ENCODE measurements at regions not wholly inside any gene's neighbourhood (a gene's known extent, or its start where the extent isn't known, plus 50 kb on each side); places are given as distances from the start of the nearest gene placed in this dataset.

DNA sequence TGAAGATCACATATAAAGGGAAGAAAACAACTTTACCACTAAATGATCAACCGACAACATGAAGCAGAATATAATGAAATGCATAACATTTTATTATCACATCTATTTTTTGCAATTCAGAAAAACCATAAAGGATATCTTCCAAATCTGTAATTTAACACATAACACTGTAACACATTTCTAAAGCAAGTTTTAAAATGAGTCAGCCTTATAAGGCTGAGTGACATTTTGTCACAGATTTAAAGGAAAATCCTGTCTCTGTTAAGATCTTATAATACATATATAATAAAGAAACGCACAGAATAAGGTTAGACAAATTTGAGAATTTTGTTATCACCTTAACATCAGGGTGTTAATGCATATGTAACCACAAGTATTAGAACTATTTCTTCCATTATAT lies 198.4 kb upstream of the RASA1 start:
- DNase-seq, result no peak

DNA sequence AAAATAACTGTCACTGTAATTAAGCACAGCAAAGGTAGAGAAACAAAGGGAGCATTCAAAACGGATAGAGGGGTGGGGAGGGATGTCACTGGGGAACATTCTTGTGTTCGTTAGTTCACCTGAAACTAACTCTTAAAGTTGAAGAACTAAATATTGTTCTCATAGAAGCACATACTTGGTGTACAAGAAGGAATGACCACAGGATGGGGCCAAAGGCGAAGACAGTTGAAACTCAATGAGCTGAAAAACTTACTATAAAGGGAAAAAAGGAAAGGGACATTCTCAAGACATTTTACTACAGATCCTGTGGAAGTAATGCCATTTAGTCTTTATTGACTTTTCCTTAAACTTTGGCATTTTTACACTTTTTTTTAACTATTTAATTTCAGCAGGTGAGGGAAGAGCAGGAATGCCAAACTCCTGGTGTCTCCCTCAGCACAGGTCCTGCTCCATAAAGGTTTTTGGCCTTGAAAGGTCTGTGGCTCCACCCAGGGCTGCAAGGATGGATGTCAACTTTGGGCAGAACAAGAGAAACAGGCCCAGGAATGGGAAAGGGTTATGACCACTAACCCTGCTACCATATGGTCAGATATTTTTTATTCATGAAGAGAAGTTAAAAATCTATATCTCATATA lies 197.6 kb upstream of the RASA1 start:
- DNase-seq, result peak; percentile 34

DNA sequence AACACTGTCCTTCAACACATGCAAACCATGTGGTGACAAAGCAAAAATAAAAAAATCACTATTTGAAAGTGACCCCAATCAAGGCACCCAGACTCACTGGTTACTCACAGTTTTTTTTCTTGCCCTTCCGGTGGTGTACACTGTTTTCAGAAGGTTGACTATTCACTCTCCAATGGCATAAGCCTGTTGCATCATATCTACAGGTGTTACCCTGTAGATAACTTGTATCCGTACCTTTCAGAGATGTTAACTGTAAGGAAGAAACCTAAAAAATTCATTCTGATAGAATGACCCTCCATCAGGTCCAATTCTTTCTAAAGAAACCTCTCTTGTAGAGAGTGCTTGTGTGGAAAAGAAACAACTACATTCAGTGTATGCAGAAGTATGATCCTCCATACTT lies 193.6 kb upstream of the RASA1 start:
- DNase-seq, result no peak

DNA sequence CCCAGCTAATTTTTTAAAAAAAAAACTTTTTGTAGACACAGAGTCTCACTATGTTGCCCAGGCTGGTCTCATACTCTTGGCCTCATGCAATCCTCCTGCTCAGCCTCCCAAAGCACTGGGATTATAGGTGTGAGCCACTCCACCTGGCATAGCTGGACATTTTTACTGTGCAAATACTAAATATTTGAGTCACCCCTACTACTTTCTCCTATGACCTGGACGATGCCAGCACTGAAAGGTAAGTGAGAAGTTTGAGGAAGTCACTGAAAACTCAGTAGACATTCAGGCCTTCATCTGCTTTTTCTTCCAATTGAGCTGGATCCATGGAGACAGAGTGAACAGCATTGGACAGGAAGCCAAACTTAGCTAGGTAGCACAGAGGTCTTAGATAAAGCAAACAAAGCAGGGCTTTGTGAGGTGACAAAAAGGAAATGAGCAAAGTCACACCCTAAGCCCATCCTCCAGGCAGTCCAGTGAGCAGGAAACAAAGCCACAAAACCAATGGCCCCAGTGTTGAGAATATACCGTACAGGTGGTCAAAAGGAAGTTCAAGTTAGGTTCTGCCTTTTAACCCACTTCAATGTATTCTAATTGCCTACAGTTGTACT lies 192.6 kb upstream of the RASA1 start:
- DNase-seq, result peak; percentile 22

DNA sequence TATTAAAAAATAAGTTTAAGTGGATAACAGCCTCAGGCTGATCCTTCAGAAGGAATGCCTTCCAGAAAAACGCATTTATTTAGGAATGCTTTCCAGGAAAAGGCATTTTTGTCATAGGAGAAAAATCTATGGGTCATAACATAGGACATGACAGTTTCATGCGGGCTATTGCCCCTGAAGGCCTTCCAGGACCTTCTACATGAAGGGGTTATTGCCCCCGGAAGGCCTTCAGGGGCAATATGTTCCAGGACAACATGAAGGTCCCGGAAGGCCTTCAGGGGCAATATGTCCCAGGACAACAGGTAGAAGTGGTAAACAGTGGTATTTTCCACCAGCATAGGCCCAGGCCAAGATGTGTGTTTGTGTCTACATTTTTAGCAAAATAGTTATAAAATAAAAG lies 191.3 kb upstream of the RASA1 start:
- no peak for DNase-seq

DNA sequence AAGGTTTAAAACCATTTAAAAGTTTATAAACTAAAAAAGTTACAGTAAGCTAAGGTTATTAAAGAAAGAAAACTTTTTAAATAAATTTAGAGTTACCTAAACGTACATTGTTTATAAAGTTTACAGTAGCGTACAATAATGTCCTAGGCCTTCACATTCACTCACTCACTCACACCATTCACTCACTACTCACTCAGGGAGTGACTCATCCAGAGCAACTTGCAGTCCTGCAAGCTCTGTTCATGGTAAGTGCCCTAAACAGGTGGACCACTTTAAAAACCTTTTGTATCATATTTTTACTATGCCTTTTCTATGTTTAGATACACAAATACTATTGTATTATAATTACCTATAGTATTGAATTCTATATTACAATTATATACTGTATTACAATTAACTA lies 190.8 kb upstream of the RASA1 start:
- no peak for DNase-seq

DNA sequence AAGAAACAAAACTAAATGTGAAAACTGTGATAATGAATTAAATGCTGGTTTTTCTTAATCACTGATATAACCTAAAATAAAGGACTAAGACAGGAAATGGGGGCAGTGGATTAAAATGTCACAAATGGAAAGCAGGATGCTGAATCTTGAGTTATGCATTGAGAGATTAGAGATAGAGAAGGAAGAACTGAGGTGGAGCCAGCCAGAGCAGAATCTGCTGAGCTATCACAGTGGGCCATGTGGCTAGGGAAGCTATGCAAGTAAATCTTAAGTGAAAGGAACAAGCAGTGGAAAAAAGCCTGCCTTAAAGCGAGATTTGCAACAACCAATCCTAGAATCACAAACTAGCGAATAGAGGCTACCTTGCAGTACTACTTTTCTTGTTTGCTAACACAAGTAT lies 188.5 kb upstream of the RASA1 start:
- no peak for DNase-seq

DNA sequence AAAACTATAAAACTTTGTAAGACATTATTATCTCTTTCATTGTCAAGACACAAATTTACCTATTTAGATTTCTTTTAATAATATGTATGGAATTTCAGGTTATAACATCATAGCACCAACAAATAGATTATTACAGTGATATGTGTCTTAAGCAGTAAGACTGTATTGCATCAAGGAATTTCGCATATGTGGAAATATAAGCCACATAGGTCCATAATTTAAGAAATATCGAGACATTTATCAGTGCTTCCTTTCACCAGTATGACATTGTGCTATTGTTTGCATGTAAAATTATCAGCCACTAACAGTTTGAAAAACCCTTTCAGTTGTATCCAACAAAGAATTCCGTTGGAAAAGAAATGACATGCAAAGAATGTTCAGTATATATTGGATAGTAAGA lies 186.7 kb upstream of the RASA1 start:
- no peak for DNase-seq

DNA sequence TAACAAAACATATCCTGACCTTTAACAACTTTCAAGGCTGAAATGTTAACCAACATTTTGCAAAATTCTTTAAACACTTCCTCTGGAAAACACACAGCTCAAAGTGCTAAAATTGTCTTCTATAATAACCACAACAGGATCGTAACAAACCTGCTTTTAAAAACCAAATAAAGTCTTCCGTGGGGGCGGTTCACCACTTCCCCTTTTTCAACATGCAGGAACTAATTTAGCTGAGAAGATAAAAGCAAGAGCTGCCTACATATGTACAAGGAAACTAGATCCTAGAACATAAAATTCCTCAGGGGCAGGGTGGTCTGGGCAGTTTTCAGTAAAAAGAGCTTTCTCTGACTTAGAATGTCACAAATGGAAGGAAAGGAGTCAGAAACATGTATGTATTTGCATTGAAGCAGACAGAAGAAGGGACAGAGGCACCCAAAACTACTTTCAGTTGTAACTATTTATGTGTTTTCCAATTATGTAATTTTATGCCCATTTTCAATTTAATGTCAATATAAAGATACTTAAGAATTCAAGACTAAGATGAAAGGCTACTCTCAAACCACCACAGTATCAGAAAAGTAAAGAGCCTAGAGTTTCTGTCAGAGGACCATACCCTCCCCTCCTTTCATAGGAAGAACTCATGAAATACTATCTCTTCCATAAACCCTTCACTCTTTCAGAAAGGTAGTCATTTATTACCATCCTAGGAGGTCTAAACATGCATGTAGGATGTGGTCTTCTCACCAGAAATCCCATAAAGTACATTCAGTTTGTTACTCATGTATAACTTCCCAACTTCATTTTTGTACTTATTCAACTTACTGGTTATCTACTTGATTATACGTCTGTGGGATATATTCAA lies 185.9 kb upstream of the RASA1 start:
- peak; percentile 52 for DNase-seq

DNA sequence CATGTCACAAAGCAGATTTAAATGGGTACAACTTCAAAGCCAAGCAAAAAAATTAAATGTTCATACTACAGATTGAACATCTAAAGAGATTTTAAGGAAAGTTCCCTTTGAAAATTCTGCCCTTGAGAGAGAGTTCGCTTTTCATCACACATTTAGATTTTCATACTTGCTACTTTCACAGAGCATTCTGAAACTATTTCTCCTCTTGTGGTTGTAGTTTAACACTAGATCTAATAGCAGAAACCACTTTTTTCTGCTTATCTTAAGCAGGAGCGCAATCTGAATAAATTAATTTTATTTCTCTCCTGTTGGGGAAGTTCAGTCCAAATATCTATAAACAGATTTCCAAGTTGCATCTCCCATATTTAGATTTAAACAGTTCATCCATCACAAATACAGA lies 173.3 kb upstream of the RASA1 start:
- DNase-seq, result no peak

DNA sequence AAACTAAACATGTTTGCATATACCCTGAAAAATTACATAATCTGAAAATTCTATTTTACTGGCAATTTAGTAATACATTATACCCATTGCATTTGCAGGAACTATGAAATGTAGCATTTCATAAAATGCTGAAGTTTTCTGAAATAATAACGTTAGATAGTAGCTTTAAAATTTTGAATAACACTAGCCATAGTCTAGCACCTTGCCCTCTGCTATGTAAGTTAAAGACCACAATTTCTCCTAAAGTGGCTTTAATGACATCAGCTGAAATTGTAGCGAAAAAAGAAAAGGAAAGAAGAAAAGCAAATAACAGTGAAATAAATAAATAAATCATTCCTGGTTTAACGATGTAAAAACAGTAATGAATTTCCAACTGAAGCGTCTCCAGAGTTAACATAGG lies 172.8 kb upstream of the RASA1 start:
- DNase-seq, result no peak

DNA sequence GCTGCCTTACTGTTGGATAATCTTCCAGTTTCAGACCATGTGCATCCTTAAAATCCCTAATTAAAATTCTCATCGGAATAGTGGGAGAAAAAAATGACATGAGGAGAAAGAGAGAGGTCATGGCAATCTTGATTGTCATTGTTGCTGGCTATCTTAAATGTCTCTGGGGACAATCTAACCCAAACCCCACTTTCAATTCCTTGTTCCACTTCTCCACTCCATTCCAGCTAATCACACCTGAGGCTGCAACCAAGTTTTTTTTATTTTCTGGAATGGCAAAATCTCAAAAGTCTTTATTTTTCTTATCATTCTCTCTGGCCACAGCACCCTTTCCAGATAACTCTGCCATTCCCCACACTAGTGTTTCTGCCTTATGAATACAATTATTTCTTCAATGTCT lies 171.9 kb upstream of the RASA1 start:
- DNase-seq, result no peak

DNA sequence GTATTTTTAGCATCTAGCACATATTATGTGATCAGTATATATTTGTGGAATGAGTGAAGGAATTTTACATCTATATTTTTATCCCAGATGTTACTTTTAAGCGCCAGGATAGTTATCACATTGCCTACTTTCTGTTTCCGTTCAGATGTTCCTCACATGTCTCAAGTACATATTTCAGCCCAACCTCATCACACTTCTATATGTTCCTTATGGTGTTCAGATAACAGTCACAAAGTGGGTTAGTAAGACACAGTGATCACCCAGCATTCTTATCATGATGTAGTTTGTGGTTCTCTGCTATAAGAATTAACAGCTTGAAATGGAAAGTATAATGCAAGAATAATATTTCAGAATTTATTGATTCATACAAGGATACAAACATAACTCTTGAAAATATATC lies 170.0 kb upstream of the RASA1 start:
- no peak for DNase-seq

DNA sequence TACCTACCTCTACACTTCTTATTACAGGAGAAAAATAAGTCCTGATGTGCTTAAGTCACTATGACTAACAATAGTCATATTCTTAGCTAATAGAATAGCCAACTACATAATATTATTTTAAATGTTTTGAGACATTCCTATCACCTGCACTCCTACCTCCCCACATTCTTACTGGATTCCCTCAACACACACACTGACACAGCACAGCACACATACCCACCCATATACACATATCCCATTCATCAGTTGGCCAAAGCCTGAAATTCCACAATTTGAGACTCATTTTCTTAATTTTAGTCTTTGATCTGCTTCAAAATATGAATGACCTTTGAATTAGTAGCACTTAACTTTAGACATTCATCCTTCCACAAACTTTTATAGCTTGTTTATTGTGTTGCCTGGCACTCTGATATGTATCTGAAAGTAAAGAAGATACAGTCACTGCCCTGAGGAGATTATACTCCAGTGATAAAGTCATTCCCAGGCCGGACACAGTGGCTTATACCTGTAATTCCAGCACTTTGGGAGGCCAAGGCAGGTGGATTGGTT lies 168.3 kb upstream of the RASA1 start:
- DNase-seq, result no peak

DNA sequence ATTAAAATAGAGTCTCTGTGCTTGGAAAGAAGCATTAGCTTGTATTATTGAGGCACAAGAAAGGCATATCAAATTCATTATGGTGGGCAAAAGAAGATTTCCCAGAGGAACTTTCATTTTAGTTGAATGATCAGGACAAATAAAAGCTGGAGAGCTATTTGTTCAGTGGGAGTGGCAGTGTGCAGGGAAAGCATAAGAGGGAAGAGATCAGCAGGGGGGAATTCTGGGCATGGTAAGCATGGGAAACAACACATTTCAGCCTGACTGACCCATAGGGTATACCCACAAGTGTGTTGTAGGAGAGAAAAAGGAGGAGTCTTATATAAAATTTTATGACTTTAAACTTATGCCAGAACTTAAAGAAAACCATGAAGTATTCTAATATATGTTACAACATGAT lies 167.7 kb upstream of the RASA1 start:
- DNase-seq, result no peak

DNA sequence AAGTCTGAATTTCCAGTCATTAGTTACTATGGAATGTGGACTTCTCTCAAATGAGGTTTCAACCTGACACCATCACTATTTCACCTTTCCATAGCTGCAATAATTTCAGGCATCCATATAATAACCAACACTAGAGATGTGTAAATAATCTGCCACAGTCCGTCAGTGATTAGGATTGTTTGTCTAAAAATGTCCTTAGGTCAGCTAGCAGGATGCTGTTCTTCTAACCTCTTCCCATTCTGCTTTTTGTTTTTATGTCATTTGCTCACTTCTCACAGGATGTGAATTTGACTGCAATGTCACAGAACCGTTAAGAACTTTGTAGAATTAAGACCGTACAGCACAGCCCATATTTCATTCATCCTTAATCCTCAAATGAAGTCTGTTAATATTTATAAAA lies 166.4 kb upstream of the RASA1 start:
- DNase-seq, result no peak

DNA sequence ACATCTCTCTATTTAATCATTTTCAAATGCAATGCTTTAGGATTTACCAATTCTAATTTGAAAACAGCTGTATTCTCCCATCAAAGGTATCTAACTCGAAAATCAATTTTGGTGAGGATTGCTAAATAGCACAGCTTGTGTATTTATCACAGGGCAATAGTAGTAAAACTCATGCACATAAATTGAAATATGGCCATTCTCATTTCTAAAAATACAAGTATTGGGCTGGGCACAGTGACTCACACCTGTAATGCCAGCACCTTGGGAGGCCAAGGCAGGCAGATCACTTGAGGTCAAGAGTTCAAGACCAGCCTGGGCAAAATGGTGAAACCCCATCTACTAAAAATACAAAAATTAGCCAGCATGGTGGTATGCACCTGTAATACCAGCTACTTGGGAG lies 164.8 kb upstream of the RASA1 start:
- DNase-seq, result no peak

DNA sequence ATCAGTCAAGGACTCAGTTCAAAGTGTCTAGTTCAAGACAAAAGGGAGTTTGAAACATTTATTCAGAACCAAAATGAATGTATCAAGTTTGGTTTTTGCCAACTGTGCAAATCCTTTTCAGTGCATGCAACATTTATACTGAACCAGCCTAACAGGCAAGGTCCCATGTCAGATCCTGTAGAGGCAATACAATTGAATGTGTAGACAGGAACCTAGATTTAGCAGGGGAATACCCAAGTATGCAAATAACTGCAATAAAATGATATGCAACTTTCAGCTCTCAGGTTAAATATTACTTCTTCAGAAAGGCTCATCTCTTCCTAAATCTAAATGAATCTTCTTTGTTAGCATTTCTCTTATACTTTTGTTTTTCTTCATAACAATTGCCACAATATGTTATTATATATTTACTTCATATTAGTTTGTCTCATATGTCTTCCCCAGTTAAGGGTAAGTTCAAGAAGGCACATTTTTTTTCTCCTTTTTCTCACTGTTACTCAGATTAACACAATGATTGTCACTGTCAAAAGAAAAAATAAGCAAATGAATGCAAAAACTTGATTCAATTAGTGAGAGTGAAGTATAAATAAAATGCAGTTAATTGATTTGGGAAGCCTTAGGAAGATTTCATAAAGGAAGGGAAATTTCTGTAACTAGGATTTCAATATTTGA lies 163.9 kb upstream of the RASA1 start:
- no peak for DNase-seq

DNA sequence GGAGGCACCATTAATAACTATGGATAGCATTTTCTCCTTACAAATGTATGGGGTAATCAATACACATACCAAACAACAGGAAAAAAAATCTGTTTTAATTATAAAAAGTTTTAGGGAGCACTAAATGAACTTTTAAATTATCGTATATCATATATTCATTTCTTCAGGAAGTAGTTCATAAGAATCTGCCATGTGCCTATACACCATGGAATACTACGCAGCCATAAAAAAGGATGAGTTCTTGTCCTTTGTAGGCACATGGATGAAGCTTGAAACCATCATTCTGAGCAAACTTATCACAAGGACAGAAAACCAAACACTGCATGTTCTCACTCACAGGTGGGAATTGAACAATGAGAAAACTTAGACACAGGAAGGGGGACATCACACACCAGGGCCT lies 162.1 kb upstream of the RASA1 start:
- no peak for DNase-seq

DNA sequence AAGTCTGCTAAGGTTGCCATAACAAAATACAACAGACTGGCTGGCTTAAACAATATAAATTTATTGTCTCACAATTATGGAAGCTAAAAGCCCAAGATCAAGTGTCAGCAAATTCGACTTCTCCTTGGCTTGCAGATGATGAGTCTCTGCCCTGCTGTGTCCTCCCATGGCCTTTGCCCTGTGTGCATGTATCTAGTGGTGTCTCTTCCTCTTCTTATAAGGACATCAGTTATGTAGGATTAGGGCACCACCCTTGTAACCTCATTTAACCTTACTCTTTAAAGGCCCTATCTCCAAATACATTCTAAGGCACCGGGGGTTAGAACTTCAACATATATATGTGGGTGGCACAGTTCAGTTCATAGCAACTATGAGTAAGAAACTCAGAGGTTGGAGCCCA lies 157.9 kb upstream of the RASA1 start:
- no peak for DNase-seq

DNA sequence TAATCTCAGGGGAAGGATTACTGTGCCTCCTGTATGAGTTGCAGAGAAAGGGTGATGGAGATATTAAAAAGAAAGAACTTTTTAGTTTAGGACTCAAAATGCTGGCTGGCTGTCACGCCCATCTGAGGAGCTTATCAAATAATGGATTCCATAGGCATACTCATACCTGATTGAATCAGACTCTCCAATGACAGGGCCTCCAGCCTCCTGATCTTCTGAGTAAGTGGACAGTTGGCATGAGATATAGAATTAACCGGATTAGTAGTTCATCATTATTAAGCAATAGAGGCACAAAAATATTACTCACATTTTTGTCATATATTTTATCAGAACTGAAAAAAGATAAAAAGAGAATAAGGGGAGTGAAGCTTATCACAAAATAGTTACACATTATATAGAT lies 157.0 kb upstream of the RASA1 start:
- DNase-seq, result no peak

DNA sequence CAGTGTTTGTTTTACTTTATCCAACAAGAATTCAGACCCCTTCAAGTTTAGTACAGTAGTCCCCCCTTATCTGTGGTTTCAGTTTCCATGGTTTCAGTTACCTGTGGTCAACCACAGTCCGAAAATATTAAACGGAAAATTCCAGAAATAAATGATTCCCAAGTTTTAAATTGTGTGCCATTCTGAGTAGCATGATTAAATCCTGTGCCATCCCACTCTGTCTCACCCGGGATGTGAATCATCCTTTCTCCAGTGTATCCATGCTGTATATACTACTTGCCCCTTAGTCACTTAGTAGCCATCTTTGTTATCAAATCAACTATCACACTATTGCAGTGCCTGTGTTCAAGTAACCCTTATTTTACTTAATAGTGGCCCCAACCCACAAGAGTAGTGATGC lies 153.8 kb upstream of the RASA1 start:
- DNase-seq, result no peak

DNA sequence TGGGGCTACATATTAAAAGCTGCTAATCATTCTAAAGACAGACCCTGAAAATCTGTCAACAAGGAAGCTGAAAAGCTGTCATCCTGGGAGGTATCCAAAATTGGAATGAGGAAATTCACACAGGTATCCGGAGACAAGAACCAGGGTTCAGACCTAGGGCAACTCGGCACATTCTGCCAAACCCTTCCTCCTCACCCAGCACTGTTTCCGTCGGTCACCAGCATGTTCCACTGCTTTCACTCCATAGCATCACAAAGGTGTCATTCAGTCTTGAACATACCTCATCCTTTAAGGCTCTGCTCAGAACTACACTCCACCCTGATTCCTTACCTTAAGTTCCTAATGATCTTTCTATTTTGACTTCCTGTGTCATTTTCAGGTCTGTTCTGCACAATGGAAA lies 153.1 kb upstream of the RASA1 start:
- no peak for DNase-seq

Measured in CD4-positive, alpha-beta T cell treated with Interleukin-17A for 4 hours (primary cell).